Tibial nerve (tissue), 4 donors: ENCODE measurements at regions not wholly inside any gene's neighbourhood (a gene's known extent, or its start where the extent isn't known, plus 50 kb on each side); places are given as distances from the start of the nearest gene placed in this dataset.
"Not testable (repeated sequence)": the region's sequence is repeated elsewhere in the genome, so short reads cannot be mapped to it uniquely, and the experiment has no call there.

ENCODE experiments used
- DNase-seq, 2 donors: peaks; one replicate each; pipeline ENCODE4 v3.0.0-alpha.2; 2019; ENCODE audit warnings: low spot score in 2 of 2
- H3K27ac ChIP-seq, 4 donors: fragments of 200-600 bp; sonication (generic) in 3 of 4; one replicate each; pipeline ENCODE4 v1.5.1; 2017 to 2019; ENCODE audit warnings: mild to moderate bottlenecking in 1 of 4
- H3K27me3 ChIP-seq, 2 donors: fragments of 200-600 bp; sonication (generic) in 1 of 2; one replicate each; pipeline versions ENCODE4 v1.5.1 to v1.6.0; 2017 to 2019
- H3K36me3 ChIP-seq, 3 donors: fragments of 200-600 bp; sonication (generic); one replicate each; pipeline ENCODE4 v1.5.1; 2018 to 2019
- H3K4me1 ChIP-seq, 4 donors: fragments of 200-600 bp; sonication (generic) in 3 of 4; one replicate each; pipeline ENCODE4 v1.5.1; 2017 to 2019
- H3K4me3 ChIP-seq, 4 donors: fragments of 200-600 bp; sonication (generic) in 3 of 4; one replicate each; pipeline ENCODE4 v1.5.1; 2017 to 2019; ENCODE audit warnings: mild to moderate bottlenecking in 1 of 4, moderate library complexity in 1 of 4
- H3K9me3 ChIP-seq, 4 donors: fragments of 200-600 bp; sonication (generic) in 3 of 4; one replicate each; pipeline ENCODE4 v1.5.1; 2017 to 2019
- EP300 ChIP-seq, 2 donors: sonication (generic); formaldehyde crosslinking; IDR thresholded peaks; one replicate each; pipeline ENCODE4 v1.6.1; 2017; ENCODE audit warnings: antibody characterized with exemption in 2 of 2, mild to moderate bottlenecking in 1 of 2
- POLR2A ChIP-seq, 2 donors: fragments of 450-650 bp; IDR thresholded peaks; one replicate each; pipeline ENCODE4 v1.6.1; 2017; ENCODE audit warnings: antibody characterized with exemption in 2 of 2, mild to moderate bottlenecking in 2 of 2, moderate library complexity in 2 of 2
- WGBS, 2 donors: methylation state at CpG; one replicate each; pipeline ENCODE4 v1.1.5; 2018; 5-methylcytosine and 5-hydroxymethylcytosine counted together
- TF ChIP-seq, protein P1 (sequence below), 5 experiments: fragments of 200-600 bp in 3 of 5; fragments of 450-650 bp in 2 of 5; sonication (generic) in 3 of 5; IDR thresholded peaks; one replicate each; pipeline ENCODE4 v1.5.1; 2016 to 2019; ENCODE audit warnings: antibody characterized with exemption in 5 of 5, mild to moderate bottlenecking in 3 of 5, moderate library complexity in 2 of 5

DNA sequence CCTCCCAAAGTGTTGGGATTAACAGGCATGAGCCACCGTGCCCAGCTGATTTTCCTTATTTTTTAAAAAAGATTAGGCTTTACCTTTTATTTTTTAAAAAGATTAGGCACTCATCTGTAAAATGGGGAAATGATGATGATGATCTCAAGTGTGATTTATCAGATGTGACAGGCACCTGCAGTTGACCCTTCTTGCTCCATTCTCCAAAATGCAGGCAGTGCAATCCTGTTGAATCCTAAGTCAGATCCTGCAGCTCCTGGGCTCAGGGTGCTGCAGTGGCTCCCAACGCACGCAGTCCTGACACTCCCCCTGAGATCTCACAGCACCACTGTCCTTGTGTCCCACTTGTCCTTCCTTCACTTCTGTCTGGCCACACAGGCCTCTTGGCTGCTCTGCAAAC lies 257.3 kb upstream of the KAZN start:
- Histone ChIP-seq H3K36me3 (no peaks in the 10 kb centered on the region), H3K27ac (no peak overlapping the region), H3K27me3 (no peaks in the 10 kb centered on the region), H3K4me3 (no peak overlapping the region), H3K4me1 (no peaks in the 10 kb centered on the region), H3K9me3 (peaks cover 0 to 4% (median 0%) of the 10 kb centered on the region in 4 donors)
- no peak for DNase-seq
- TF ChIP-seq POLR2A (IDR thresholded peaks at IDR 0.05) = no peak
- TF ChIP-seq, protein P1, sequence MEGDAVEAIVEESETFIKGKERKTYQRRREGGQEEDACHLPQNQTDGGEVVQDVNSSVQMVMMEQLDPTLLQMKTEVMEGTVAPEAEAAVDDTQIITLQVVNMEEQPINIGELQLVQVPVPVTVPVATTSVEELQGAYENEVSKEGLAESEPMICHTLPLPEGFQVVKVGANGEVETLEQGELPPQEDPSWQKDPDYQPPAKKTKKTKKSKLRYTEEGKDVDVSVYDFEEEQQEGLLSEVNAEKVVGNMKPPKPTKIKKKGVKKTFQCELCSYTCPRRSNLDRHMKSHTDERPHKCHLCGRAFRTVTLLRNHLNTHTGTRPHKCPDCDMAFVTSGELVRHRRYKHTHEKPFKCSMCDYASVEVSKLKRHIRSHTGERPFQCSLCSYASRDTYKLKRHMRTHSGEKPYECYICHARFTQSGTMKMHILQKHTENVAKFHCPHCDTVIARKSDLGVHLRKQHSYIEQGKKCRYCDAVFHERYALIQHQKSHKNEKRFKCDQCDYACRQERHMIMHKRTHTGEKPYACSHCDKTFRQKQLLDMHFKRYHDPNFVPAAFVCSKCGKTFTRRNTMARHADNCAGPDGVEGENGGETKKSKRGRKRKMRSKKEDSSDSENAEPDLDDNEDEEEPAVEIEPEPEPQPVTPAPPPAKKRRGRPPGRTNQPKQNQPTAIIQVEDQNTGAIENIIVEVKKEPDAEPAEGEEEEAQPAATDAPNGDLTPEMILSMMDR (IDR thresholded peaks at IDR 0.05) = no peak
- TF ChIP-seq EP300 (IDR thresholded peaks at IDR 0.05) = no peak
- 85 to 96% methylated on average over 3 of the region's 3 CpGs for WGBS, 2 donors

DNA sequence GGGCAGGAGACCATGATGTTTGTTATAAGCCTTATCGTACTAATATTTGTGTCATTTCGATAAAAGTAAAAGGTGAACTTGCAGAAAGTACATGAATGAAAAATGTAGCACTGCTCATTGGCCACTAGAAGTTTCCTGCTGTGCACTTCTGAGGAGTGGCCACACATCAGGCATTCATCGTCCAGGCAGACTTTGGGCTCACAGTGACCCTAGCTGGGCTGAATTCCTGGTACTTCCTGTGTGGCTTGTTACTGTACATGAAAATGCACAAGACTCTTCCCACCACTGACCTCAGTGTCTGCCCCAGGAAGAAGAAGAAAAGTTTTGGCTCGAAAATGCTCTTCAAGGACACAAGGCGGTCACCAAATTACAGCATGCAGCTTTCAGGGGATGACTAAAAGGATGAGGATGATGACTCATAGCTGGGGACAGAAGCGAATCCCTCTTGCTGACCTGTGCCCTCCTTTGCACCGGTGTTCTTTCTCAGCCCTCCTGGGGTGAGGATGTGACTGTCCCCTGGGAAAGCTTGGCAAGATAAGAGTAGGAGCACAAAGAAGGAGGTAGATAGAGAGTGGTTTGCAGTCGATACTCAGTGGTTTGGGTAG lies 252.4 kb upstream of the KAZN start:
- no peak for DNase-seq
- H3K4me1 ChIP-seq = no peaks in the 10 kb centered on the region
- peaks cover 0 to 3% (median 0%) of the 10 kb centered on the region in 4 donors for H3K9me3 ChIP-seq
- no peak for TF ChIP-seq POLR2A (IDR thresholded peaks at IDR 0.05)
- WGBS, 2 donors = 57 to 66% methylated on average over 8 of the region's 8 CpGs
- no peak overlapping the region for H3K27ac ChIP-seq
- no peak overlapping the region for H3K4me3 ChIP-seq
- no peaks in the 10 kb centered on the region for H3K27me3 ChIP-seq
- H3K36me3 ChIP-seq = no peaks in the 10 kb centered on the region

DNA sequence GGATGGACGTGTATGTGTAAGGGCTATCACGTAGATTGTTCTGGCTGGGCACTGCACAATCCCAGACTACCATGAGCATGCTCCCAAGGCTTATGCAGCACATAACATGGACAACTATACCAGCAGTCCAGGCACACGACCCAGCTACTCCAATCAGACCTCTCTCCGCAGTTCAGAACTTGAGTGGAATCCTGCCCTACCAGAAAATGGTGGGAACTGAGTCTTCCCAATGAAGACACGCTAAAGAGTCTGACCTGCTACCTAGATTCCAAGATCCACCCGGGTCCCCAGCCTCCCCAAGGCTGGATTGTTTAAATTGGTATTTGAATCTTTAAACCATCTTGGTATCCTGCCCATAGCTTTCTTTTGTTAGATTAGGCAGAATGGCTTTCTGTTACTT lies 251.3 kb upstream of the KAZN start:
- H3K27me3 ChIP-seq = no peaks in the 10 kb centered on the region
- H3K36me3 ChIP-seq = no peaks in the 10 kb centered on the region
- TF ChIP-seq POLR2A (IDR thresholded peaks at IDR 0.05) (no peak), EP300 (IDR thresholded peaks at IDR 0.05) (no peak)
- TF ChIP-seq, protein P1 (IDR thresholded peaks at IDR 0.05) = no peak
- no peak for DNase-seq
- peaks cover 0 to 10% (median 0%) of the 10 kb centered on the region in 4 donors for H3K9me3 ChIP-seq
- no peak overlapping the region for H3K27ac ChIP-seq
- no peaks in the 10 kb centered on the region for H3K4me1 ChIP-seq
- no peak overlapping the region for H3K4me3 ChIP-seq
- WGBS, 2 donors = 83% methylated on average over 6 of the region's 6 CpGs

DNA sequence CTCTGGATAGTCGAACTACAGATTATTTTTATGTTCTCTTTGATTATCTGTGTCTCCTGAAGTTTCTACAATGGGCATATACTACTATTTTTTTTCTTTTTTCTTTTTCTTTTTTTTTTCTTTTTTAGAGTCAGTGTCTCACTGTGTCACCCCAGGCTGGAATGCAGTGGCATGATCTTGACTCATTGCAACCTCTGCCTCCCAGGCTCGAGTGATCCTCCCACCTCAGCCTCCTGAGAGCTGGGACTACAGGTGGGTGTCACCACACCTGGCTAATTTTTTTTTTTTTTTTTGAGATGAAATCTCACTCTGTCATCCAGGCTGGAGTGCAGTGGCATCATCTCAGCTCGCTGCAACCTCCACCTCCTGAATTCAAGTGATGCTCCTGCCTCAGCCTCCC lies 250.7 kb upstream of the KAZN start:
- Histone ChIP-seq H3K27me3 (no peaks in the 10 kb centered on the region), H3K4me1 (no peaks in the 10 kb centered on the region), H3K9me3 (peaks cover 0 to 10% (median 0%) of the 10 kb centered on the region in 4 donors), H3K27ac (no peak overlapping the region), H3K36me3 (no peaks in the 10 kb centered on the region), H3K4me3 (no peak overlapping the region)
- 75 to 77% methylated on average over 3 of the region's 3 CpGs for WGBS, 2 donors
- no peak for DNase-seq
- TF ChIP-seq, protein P1 (IDR thresholded peaks at IDR 0.05) = no peak
- no peak for TF ChIP-seq POLR2A (IDR thresholded peaks at IDR 0.05)
- no peak for TF ChIP-seq EP300 (IDR thresholded peaks at IDR 0.05)

DNA sequence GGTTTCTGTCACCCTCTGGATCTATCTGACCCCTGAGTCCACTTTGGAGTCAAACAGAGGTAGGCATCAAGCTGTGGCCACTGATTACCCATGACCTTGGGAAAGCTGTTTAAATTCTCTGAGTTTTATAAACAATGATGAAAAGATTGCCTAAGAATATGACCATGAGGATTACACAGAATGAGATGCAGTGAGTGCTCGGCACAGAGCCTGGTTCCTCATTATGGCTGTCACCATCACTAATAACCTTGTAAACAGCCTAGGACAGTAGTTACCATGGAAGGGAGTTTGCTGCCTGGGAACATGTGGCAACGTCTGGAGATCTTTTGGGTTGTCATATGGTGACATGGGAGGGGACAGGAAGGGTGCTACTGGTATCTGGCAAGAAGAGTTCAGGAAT lies 248.3 kb upstream of the KAZN start:
- Histone ChIP-seq H3K36me3 (no peaks in the 10 kb centered on the region), H3K4me3 (no peak overlapping the region), H3K9me3 (peaks cover 0 to 10% (median 0%) of the 10 kb centered on the region in 4 donors), H3K4me1 (no peaks in the 10 kb centered on the region), H3K27me3 (no peaks in the 10 kb centered on the region), H3K27ac (no peak overlapping the region)
- 83 to 86% methylated on average over 2 of the region's 2 CpGs for WGBS, 2 donors
- DNase-seq = no peak
- TF ChIP-seq EP300 (IDR thresholded peaks at IDR 0.05) = no peak
- TF ChIP-seq POLR2A (IDR thresholded peaks at IDR 0.05) = no peak

DNA sequence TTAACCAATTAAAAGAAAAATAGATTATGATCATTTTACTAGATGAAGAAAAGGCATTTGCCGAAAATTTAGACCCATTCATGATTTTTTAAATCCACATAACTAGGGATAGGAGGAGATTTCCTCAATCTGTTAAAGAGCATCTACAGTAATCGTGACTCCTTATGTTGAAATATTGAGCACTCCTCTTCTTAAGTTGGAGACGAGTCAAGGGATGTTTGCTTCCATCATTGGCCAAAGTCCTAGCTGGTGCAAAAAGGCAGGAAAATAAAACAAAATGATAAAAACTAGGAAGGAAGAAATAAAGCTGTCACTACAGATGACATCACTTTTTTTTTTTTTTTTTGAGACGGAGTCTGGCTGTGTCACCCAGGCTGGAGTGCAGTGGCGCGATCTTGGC lies 245.6 kb upstream of the KAZN start:
- H3K4me1 ChIP-seq = no peaks in the 10 kb centered on the region
- H3K27me3 ChIP-seq = no peaks in the 10 kb centered on the region
- H3K27ac ChIP-seq = no peak overlapping the region
- DNase-seq = no peak
- TF ChIP-seq, protein P1 (IDR thresholded peaks at IDR 0.05) = no peak
- TF ChIP-seq EP300 (IDR thresholded peaks at IDR 0.05) (no peak), POLR2A (IDR thresholded peaks at IDR 0.05) (no peak)
- H3K36me3 ChIP-seq = no peaks in the 10 kb centered on the region
- H3K9me3 ChIP-seq = peaks cover 0 to 34% (median 0%) of the 10 kb centered on the region in 4 donors
- no peak overlapping the region for H3K4me3 ChIP-seq
- WGBS, 2 donors = 85 to 87% methylated on average over 6 of the region's 6 CpGs

DNA sequence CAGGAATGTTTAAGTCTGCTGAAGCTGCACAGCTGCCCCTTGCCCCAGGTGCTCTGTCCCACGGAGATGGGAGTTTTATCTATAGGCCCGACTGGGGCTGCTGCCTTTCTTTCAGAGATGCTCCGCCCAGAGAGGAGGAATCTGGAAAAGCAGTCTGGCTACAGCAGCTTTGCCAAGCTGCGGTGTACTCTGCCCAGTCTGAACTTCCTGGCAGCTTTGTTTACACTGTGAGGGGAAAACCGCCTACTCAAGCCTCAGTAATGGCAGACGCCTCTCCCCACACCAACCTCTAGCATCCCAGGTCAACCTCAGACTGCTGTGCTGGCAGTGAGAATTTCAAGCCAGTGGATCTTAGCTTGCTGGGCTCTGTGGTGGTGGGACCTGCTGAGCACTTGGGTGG lies 237.5 kb upstream of the KAZN start:
- H3K4me3 ChIP-seq, H3K36me3 ChIP-seq, DNase-seq, H3K4me1 ChIP-seq, H3K27me3 ChIP-seq, H3K27ac ChIP-seq: not testable (repeated sequence)
- peaks cover 0 to 48% (median 0%) of the 10 kb centered on the region in 4 donors for H3K9me3 ChIP-seq
- WGBS, 2 donors = 45 to 60% methylated on average over 3 to 6 of the region's 6 CpGs
